Large intestine (tissue), 3 donors: ENCODE measurements at regions not wholly inside any gene's neighbourhood (a gene's known extent, or its start where the extent isn't known, plus 50 kb on each side); places are given as distances from the start of the nearest gene placed in this dataset.

Experiments used
- DNase-seq, 2 donors: peaks; one replicate each; pipeline versions ENCODE4 v3.0.0 to v3.0.0-alpha.2; 2013
- H3K27ac ChIP-seq: one replicate; pipeline ENCODE4 v1.5.1; 2013; ENCODE audit warnings: low read length
- H3K27me3 ChIP-seq: 2 replicates; pipeline ENCODE4 v1.6.1; 2013; ENCODE audit warnings: low read length; ENCODE audit not compliant: control insufficient read depth, insufficient read depth
- H3K36me3 ChIP-seq: 2 replicates; pipeline ENCODE4 v1.6.1; 2013; ENCODE audit warnings: low read length; ENCODE audit not compliant: control insufficient read depth, insufficient read depth
- H3K4me1 ChIP-seq: one replicate; pipeline ENCODE4 v1.6.1; 2013; ENCODE audit warnings: low read length; ENCODE audit not compliant: control insufficient read depth, insufficient read depth
- H3K4me3 ChIP-seq: one replicate; pipeline ENCODE4 v1.5.1; 2013; ENCODE audit warnings: low read length
- H3K9me3 ChIP-seq: one replicate; pipeline ENCODE4 v1.6.1; 2013; ENCODE audit warnings: mild to moderate bottlenecking, low read depth, low read length, moderate library complexity; ENCODE audit not compliant: control insufficient read depth
- WGBS: methylation state at CpG from one replicate; pipeline ENCODE4 v1.1.5; 2013; ENCODE audit warnings: low lambda C conversion rate; ENCODE audit not compliant: insufficient coverage; 5-methylcytosine and 5-hydroxymethylcytosine counted together

- Histone ChIP-seq H3K4me1 (peaks cover 5% of the 10 kb centered on the region), H3K4me3 (no peak overlapping the region), H3K36me3 (no peaks in the 10 kb centered on the region), H3K27me3 (no peaks in the 10 kb centered on the region), H3K9me3 (no peaks in the 10 kb centered on the region), H3K27ac (no peak overlapping the region)
- no peak for DNase-seq
- 67% methylated on average over 2 of the region's 3 CpGs for WGBS
Measured at GRCh38 chr6:134521116-134521501, 203.2 kb upstream of the SGK1 start.

- H3K4me3 ChIP-seq: no peak overlapping the region
- H3K9me3 ChIP-seq: no peaks in the 10 kb centered on the region
- 68% methylated on average over 4 of the region's 12 CpGs for WGBS
- no peaks in the 10 kb centered on the region for H3K27me3 ChIP-seq
- no peaks in the 10 kb centered on the region for H3K36me3 ChIP-seq
- DNase-seq: no peak
- H3K27ac ChIP-seq: no peak overlapping the region
- H3K4me1 ChIP-seq: peaks cover 5% of the 10 kb centered on the region
Measured at GRCh38 chr6:134520181-134521115, 202.5 kb upstream of the SGK1 start.

- no peaks in the 10 kb centered on the region for H3K36me3 ChIP-seq
- H3K27ac ChIP-seq: no peak overlapping the region
- no peaks in the 10 kb centered on the region for H3K27me3 ChIP-seq
- WGBS: no CpG with 5 or more reads among the region's 4 CpGs
- DNase-seq: peak; percentile 26 to 31
- no peaks in the 10 kb centered on the region for H3K9me3 ChIP-seq
- H3K4me1 ChIP-seq: peaks cover 5% of the 10 kb centered on the region
- no peak overlapping the region for H3K4me3 ChIP-seq
Measured at GRCh38 chr6:134519465-134519864, 201.6 kb upstream of the SGK1 start.

- H3K36me3 ChIP-seq: no peaks in the 10 kb centered on the region
- H3K9me3 ChIP-seq: no peaks in the 10 kb centered on the region
- DNase-seq: no peak
- no CpG with 5 or more reads among the region's 5 CpGs for WGBS
- H3K27ac ChIP-seq: no peak overlapping the region
- no peak overlapping the region for H3K4me3 ChIP-seq
- H3K4me1 ChIP-seq: peaks cover 5% of the 10 kb centered on the region
- H3K27me3 ChIP-seq: no peaks in the 10 kb centered on the region
Measured at GRCh38 chr6:134517868-134518267, 200.0 kb upstream of the SGK1 start.

GRCh38 chr6:134517145-134517658 is 199.3 kb upstream of the SGK1 start:
- no peaks in the 10 kb centered on the region for H3K9me3 ChIP-seq
- WGBS: no CpG with 5 or more reads among the region's 9 CpGs

GRCh38 chr6:134516582-134516981 is 198.7 kb upstream of the SGK1 start:
- Histone ChIP-seq H3K27me3 (no peaks in the 10 kb centered on the region), H3K9me3 (no peaks in the 10 kb centered on the region), H3K36me3 (no peaks in the 10 kb centered on the region), H3K4me3 (no peak overlapping the region), H3K4me1 (peaks cover 5% of the 10 kb centered on the region), H3K27ac (peak overlapping the region; percentile 2)
- DNase-seq: no peak
- WGBS: no CpG with 5 or more reads among the region's 3 CpGs

More at GRCh38 chr6:134517145-134517658, 199.3 kb upstream of the SGK1 start:
- DNase-seq: peak; percentile 29 to 55
- Histone ChIP-seq H3K36me3 (no peaks in the 10 kb centered on the region), H3K4me1 (peaks cover 5% of the 10 kb centered on the region), H3K27me3 (no peaks in the 10 kb centered on the region), H3K27ac (peak overlapping the region; percentile 2), H3K4me3 (no peak overlapping the region)

GRCh38 chr6:134515986-134516385 is 198.1 kb upstream of the SGK1 start:
- peaks cover 5% of the 10 kb centered on the region for H3K4me1 ChIP-seq
- WGBS: 83% methylated on average over 1 of the region's 2 CpGs
- H3K36me3 ChIP-seq: no peaks in the 10 kb centered on the region
- H3K9me3 ChIP-seq: no peaks in the 10 kb centered on the region
- no peaks in the 10 kb centered on the region for H3K27me3 ChIP-seq
- DNase-seq: no peak
- no peak overlapping the region for H3K4me3 ChIP-seq
- no peak overlapping the region for H3K27ac ChIP-seq

GRCh38 chr6:134512981-134513391 is 195.1 kb upstream of the SGK1 start:
- Histone ChIP-seq H3K27me3 (no peaks in the 10 kb centered on the region), H3K27ac (no peak overlapping the region), H3K36me3 (no peaks in the 10 kb centered on the region), H3K4me1 (peaks cover 5% of the 10 kb centered on the region), H3K4me3 (no peak overlapping the region), H3K9me3 (no peaks in the 10 kb centered on the region)
- WGBS: no CpG with 5 or more reads among the region's 2 CpGs
- DNase-seq: no peak

- 95% methylated on average over 3 of the region's 7 CpGs for WGBS
- H3K4me1 ChIP-seq: peaks cover 2% of the 10 kb centered on the region
- no peaks in the 10 kb centered on the region for H3K36me3 ChIP-seq
- no peak overlapping the region for H3K27ac ChIP-seq
- H3K27me3 ChIP-seq: no peaks in the 10 kb centered on the region
- H3K9me3 ChIP-seq: no peaks in the 10 kb centered on the region
- DNase-seq: no peak
- no peak overlapping the region for H3K4me3 ChIP-seq
Measured at GRCh38 chr6:134511984-134512683, 194.2 kb upstream of the SGK1 start.

GRCh38 chr6:134510920-134511319 is 193.0 kb upstream of the SGK1 start:
- Histone ChIP-seq H3K9me3 (no peaks in the 10 kb centered on the region), H3K27me3 (no peaks in the 10 kb centered on the region), H3K36me3 (no peaks in the 10 kb centered on the region), H3K27ac (no peak overlapping the region), H3K4me3 (no peak overlapping the region), H3K4me1 (no peaks in the 10 kb centered on the region)
- no CpG with 5 or more reads among the region's 3 CpGs for WGBS
- DNase-seq: no peak
